ENCODE measurements at regions not wholly inside any gene's neighbourhood (a gene's known extent, or its start where the extent isn't known, plus 50 kb on each side); places are given as distances from the start of the nearest gene placed in this dataset.

- TF ChIP-seq JUND (IDR thresholded peaks at IDR 0.05; ENCODE audit: borderline replicate concordance, low read depth, low read length): no peak
- TF ChIP-seq JUND (tag; IDR thresholded peaks at IDR 0.05; ENCODE audit: borderline replicate concordance, low read depth, low read length): no peak; the same call in 2 of the 3 replicates
- TF ChIP-seq CEBPB (tag; IDR thresholded peaks at IDR 0.05): no peak
- TF ChIP-seq ZNF318 (IDR thresholded peaks at IDR 0.05; ENCODE audit: borderline replicate concordance in 1 of 2, low read depth in 1 of 2): no peak
- TF ChIP-seq TFE3 (CRISPR knock-in tag; IDR thresholded peaks at IDR 0.05): no peak
Measured at GRCh38 chr1:38778051-38778450, 81.5 kb downstream of the RRAGC start.

Data from K562 (cell line).